ENCODE measurements at regions not wholly inside any gene's neighbourhood (a gene's known extent, or its start where the extent isn't known, plus 50 kb on each side); places are given as distances from the start of the nearest gene placed in this dataset.

DNA sequence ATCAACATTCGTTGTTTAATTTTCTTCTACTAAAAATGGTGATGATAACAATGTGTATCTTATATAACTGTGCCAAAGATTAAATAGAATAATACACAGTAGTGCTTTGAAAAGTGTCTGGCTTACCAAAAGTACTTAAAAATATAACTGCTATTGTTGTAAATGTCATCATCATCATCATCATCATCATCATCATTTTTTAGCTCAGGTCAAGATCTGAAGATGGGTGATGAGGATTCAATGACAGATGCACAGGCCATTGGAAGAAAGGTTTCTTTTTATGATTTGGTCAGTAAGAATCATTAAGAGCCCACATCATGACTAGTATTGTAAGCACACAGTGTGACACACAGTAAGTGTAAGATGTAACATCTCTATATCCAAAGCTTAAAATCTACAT is 795.2 kb downstream of the SLC4A3 start:
- Histone ChIP-seq H3K9me3 (ENCODE audit: low read length) (peaks cover 8% of the 10 kb centered on the region; the same call in 1 of the 2 replicates), H3K36me3 (replicated peaks in 1 of 2; ENCODE audit: control insufficient read depth in 1 of 2, insufficient read depth in 2 of 2, low read length in 2 of 2) (no peaks in the 10 kb centered on the region), H3K4me3 (replicated peaks in 1 of 3; ENCODE audit: insufficient read depth in 1 of 3, low read depth in 2 of 3, low read length in 3 of 3) (no peak overlapping the region), H3K27ac (ENCODE audit: extremely low read length, insufficient read depth, low read length) (no peak overlapping the region), H3K4me2 (ENCODE audit: low read depth, low read length) (no peak overlapping the region), H3K27me3 (ENCODE audit: control insufficient read depth in 1 of 2, insufficient read depth in 2 of 2, low read length in 2 of 2) (no peaks in the 10 kb centered on the region), H2AFZ (ENCODE audit: low read length) (no peak overlapping the region), H4K20me1 (ENCODE audit: insufficient read depth, low read length) (no peaks in the 10 kb centered on the region), H3K79me2 (ENCODE audit: insufficient read depth, low read length) (no peaks in the 10 kb centered on the region), H3K4me1 (ENCODE audit: insufficient read depth, low read length) (no peaks in the 10 kb centered on the region), H3K9ac (ENCODE audit: insufficient read depth, low read depth, low read length) (no peak overlapping the region)
- DNase-seq (ENCODE audit: low spot score): no peak
- WGBS (ENCODE audit: low lambda C conversion rate): 0% methylated on average over 1 of the region's 1 CpG
- no TSS peak for BruUV-seq (replicated peaks)
- ChIA-PET POLR2A (no interaction called here), CTCF (ENCODE audit: low intra/inter-chr PET ratio, low total read pairs) (no interaction called here)
- intact Hi-C loops (cut with micrococcal nuclease; ENCODE audit: unreplicated experiment) (no loop called here), in situ Hi-C loops (cut with HindIII; ENCODE audit: extremely low pct_ligation_motif_present, low pct_unique_long_range_greater_than_20kb) (no loop called here)
- TF ChIP-seq CREB1 (IDR thresholded peaks at IDR 0.05) (peak; percentile 78), CREB1 (CRISPR knock-in tag; IDR thresholded peaks at IDR 0.05) (no peak)
- TF ChIP-seq, protein P1, sequence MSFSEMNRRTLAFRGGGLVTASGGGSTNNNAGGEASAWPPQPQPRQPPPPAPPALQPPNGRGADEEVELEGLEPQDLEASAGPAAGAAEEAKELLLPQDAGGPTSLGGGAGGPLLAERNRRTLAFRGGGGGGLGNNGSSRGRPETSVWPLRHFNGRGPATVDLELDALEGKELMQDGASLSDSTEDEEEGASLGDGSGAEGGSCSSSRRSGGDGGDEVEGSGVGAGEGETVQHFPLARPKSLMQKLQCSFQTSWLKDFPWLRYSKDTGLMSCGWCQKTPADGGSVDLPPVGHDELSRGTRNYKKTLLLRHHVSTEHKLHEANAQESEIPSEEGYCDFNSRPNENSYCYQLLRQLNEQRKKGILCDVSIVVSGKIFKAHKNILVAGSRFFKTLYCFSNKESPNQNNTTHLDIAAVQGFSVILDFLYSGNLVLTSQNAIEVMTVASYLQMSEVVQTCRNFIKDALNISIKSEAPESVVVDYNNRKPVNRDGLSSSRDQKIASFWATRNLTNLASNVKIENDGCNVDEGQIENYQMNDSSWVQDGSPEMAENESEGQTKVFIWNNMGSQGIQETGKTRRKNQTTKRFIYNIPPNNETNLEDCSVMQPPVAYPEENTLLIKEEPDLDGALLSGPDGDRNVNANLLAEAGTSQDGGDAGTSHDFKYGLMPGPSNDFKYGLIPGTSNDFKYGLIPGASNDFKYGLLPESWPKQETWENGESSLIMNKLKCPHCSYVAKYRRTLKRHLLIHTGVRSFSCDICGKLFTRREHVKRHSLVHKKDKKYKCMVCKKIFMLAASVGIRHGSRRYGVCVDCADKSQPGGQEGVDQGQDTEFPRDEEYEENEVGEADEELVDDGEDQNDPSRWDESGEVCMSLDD (CRISPR knock-in tag; IDR thresholded peaks at IDR 0.05; ENCODE audit: borderline replicate concordance): no peak
- TF ChIP-seq, protein P2, sequence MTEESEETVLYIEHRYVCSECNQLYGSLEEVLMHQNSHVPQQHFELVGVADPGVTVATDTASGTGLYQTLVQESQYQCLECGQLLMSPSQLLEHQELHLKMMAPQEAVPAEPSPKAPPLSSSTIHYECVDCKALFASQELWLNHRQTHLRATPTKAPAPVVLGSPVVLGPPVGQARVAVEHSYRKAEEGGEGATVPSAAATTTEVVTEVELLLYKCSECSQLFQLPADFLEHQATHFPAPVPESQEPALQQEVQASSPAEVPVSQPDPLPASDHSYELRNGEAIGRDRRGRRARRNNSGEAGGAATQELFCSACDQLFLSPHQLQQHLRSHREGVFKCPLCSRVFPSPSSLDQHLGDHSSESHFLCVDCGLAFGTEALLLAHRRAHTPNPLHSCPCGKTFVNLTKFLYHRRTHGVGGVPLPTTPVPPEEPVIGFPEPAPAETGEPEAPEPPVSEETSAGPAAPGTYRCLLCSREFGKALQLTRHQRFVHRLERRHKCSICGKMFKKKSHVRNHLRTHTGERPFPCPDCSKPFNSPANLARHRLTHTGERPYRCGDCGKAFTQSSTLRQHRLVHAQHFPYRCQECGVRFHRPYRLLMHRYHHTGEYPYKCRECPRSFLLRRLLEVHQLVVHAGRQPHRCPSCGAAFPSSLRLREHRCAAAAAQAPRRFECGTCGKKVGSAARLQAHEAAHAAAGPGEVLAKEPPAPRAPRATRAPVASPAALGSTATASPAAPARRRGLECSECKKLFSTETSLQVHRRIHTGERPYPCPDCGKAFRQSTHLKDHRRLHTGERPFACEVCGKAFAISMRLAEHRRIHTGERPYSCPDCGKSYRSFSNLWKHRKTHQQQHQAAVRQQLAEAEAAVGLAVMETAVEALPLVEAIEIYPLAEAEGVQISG (CRISPR knock-in tag; IDR thresholded peaks at IDR 0.05): no peak
- ATAC-seq: no peak
- no peak for FAIRE-seq
